ENCODE measurements at regions not wholly inside any gene's neighbourhood (a gene's known extent, or its start where the extent isn't known, plus 50 kb on each side); places are given as distances from the start of the nearest gene placed in this dataset.

DNA sequence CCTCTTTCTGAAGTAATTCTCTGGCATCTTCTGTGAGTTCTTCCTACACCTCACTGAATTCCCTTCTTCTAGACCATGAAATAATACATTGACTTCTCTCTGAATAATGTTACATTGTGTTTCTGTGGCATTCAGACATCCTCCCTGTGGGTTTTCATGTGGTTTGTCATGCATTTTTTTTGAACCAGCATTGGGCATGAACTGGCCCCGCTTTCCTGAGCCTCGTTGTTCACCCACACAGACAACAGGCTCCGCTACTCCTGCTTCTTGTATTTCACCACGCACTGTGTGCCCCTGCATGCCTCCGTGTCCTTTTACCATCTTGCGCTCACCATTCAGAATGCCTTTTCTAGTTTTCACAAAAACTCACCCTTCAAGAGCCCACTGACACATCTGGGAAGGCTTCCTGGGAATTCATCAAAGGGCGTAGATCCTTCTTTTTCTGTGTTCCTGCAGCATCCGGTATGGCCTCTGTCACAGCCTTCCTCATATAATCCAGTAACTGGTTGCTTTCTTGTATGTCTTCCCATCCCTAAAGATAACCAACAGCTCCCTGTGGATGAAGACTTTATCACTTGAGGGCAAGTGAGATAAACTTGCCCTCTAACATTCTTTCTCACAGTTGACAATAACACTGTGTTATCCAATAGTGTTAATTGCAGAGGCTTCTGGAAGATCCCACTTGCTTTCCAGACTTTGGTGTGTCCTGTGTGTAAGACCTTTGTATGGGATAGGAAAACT, 51.5 kb upstream of the ADAMTSL1 start:
- 59% methylated on average over 8 of the region's 8 CpGs for WGBS (ENCODE audit: low lambda C conversion rate)
- FAIRE-seq (no peak), ATAC-seq (no peak), DNase-seq (ENCODE audit: low spot score) (no peak)
- Histone ChIP-seq H3K4me2 (ENCODE audit: low read depth, low read length) (no peak overlapping the region), H3K9me3 (ENCODE audit: low read length) (no peaks in the 10 kb centered on the region), H3K79me2 (ENCODE audit: insufficient read depth, low read length) (no peaks in the 10 kb centered on the region), H3K4me1 (ENCODE audit: insufficient read depth, low read length) (no peaks in the 10 kb centered on the region), H3K4me3 (replicated peaks in 1 of 3; ENCODE audit: insufficient read depth in 1 of 3, low read depth in 2 of 3, low read length in 3 of 3) (no peak overlapping the region), H3K27ac (ENCODE audit: extremely low read length, insufficient read depth, low read length) (no peak overlapping the region), H3K9ac (ENCODE audit: insufficient read depth, low read depth, low read length) (no peak overlapping the region), H3K36me3 (replicated peaks in 1 of 2; ENCODE audit: control insufficient read depth in 1 of 2, insufficient read depth in 2 of 2, low read length in 2 of 2) (no peaks in the 10 kb centered on the region), H4K20me1 (ENCODE audit: insufficient read depth, low read length) (no peaks in the 10 kb centered on the region), H2AFZ (ENCODE audit: low read length) (no peak overlapping the region), H3K27me3 (ENCODE audit: control insufficient read depth in 1 of 2, insufficient read depth in 2 of 2, low read length in 2 of 2) (no peaks in the 10 kb centered on the region)
- ChIA-PET POLR2A (no interaction called here), CTCF (ENCODE audit: low intra/inter-chr PET ratio, low total read pairs) (no interaction called here)
- intact Hi-C loops (cut with micrococcal nuclease; ENCODE audit: unreplicated experiment) (no loop called here), in situ Hi-C loops (cut with HindIII; ENCODE audit: extremely low pct_ligation_motif_present, low pct_unique_long_range_greater_than_20kb) (no loop called here)
- TF ChIP-seq, protein P1, sequence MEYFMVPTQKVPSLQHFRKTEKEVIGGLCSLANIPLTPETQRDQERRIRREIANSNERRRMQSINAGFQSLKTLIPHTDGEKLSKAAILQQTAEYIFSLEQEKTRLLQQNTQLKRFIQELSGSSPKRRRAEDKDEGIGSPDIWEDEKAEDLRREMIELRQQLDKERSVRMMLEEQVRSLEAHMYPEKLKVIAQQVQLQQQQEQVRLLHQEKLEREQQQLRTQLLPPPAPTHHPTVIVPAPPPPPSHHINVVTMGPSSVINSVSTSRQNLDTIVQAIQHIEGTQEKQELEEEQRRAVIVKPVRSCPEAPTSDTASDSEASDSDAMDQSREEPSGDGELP (IDR thresholded peaks at IDR 0.05; ENCODE audit: borderline replicate concordance, low read depth), result no peak
- TF ChIP-seq SYNCRIP (IDR thresholded peaks at IDR 0.05; ENCODE audit: insufficient read depth, low read depth, low read length), result no peak
- TF ChIP-seq NFE2L1 (CRISPR knock-in tag; IDR thresholded peaks at IDR 0.05; ENCODE audit: borderline replicate concordance), result no peak
- TF ChIP-seq, protein P2, sequence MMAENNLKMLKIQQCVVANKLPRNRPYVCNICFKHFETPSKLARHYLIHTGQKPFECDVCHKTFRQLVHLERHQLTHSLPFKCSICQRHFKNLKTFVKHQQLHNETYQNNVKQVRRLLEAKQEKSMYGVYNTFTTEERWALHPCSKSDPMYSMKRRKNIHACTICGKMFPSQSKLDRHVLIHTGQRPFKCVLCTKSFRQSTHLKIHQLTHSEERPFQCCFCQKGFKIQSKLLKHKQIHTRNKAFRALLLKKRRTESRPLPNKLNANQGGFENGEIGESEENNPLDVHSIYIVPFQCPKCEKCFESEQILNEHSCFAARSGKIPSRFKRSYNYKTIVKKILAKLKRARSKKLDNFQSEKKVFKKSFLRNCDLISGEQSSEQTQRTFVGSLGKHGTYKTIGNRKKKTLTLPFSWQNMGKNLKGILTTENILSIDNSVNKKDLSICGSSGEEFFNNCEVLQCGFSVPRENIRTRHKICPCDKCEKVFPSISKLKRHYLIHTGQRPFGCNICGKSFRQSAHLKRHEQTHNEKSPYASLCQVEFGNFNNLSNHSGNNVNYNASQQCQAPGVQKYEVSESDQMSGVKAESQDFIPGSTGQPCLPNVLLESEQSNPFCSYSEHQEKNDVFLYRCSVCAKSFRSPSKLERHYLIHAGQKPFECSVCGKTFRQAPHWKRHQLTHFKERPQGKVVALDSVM (CRISPR knock-in tag; IDR thresholded peaks at IDR 0.05), result no peak
- TF ChIP-seq BHLHE40 (IDR thresholded peaks at IDR 0.05; ENCODE audit: low read length), result no peak
- no peak for TF ChIP-seq SMYD3 (CRISPR knock-in tag; IDR thresholded peaks at IDR 0.05)
- no peak for TF ChIP-seq KLF13 (CRISPR knock-in tag; IDR thresholded peaks at IDR 0.05)
- BruUV-seq (replicated peaks), result no TSS peak

Measured in HepG2 (cell line).